T1000 (cell line): ENCODE measurements at regions not wholly inside any gene's neighbourhood (a gene's known extent, or its start where the extent isn't known, plus 50 kb on each side); places are given as distances from the start of the nearest gene placed in this dataset.

Experiments
- DNase-seq: peaks from one replicate; lab custom pipeline; 2025; ENCODE audit warnings: mixed read lengths; lab: John Stamatoyannopoulos, UW

GRCh38 chr19:31981545-31981944, 363.9 kb upstream of the ZNF507 start:
- no peak for DNase-seq

- no peak for DNase-seq
Observed at GRCh38 chr19:31983647-31984046, 361.8 kb upstream of the ZNF507 start.

- DNase-seq: no peak
Observed at GRCh38 chr19:31985001-31985605, 360.3 kb upstream of the ZNF507 start.

GRCh38 chr19:31986951-31987350, 358.5 kb upstream of the ZNF507 start:
- DNase-seq: no peak

- no peak for DNase-seq
Observed at GRCh38 chr19:31988256-31988655, 357.2 kb upstream of the ZNF507 start.

GRCh38 chr19:31991984-31992655, 353.3 kb upstream of the ZNF507 start:
- no peak for DNase-seq

GRCh38 chr19:31992750-31993149, 352.7 kb upstream of the ZNF507 start:
- no peak for DNase-seq

- no peak for DNase-seq
Observed at GRCh38 chr19:31995546-31995945, 349.9 kb upstream of the ZNF507 start.

GRCh38 chr19:32010071-32010470, 335.3 kb upstream of the ZNF507 start:
- no peak for DNase-seq

- DNase-seq: no peak
Observed at GRCh38 chr19:32012206-32012605, 333.2 kb upstream of the ZNF507 start.

GRCh38 chr19:32012886-32013631, 332.4 kb upstream of the ZNF507 start:
- DNase-seq: no peak

GRCh38 chr19:32017176-32017953, 328.0 kb upstream of the ZNF507 start:
- no peak for DNase-seq

- no peak for DNase-seq
Observed at GRCh38 chr19:32018014-32018413, 327.4 kb upstream of the ZNF507 start.

GRCh38 chr19:32020538-32020937, 324.9 kb upstream of the ZNF507 start:
- DNase-seq: no peak

- DNase-seq: no peak
Observed at GRCh38 chr19:32022044-32022640, 323.3 kb upstream of the ZNF507 start.

GRCh38 chr19:32022731-32023563, 322.5 kb upstream of the ZNF507 start:
- DNase-seq: no peak

GRCh38 chr19:32023564-32023832, 321.9 kb upstream of the ZNF507 start:
- no peak for DNase-seq

GRCh38 chr19:32029235-32029634, 316.2 kb upstream of the ZNF507 start:
- no peak for DNase-seq

- no peak for DNase-seq
Observed at GRCh38 chr19:32032561-32032960, 312.8 kb upstream of the ZNF507 start.

- DNase-seq: no peak
Observed at GRCh38 chr19:32035626-32036025, 309.8 kb upstream of the ZNF507 start.
